ENCODE measurements at regions not wholly inside any gene's neighbourhood (a gene's known extent, or its start where the extent isn't known, plus 50 kb on each side); places are given as distances from the start of the nearest gene placed in this dataset.

DNA sequence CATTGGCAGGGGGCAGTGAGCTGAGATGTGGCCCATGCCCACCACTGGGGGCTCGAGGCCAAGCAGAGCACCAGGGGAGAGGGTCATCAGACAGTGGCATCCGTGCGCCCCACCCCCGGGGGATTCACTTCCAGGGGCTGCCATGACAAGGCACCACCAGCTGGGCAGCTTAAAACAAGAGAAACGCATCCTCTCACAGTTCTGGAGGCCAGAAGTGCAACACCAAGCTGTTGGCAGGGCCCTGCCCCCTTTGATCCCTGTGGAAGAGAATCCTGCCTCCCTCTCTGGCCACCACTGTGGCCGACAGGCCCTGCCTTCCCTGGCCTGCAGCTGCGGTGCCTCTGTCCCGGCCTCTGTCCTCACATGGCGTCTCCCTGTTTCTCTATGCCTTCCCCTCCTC is 187.7 kb upstream of the ID2 start:
- TF ChIP-seq TAF1 (IDR thresholded peaks at IDR 0.05; ENCODE audit: low read depth) (no peak), CTCF (IDR thresholded peaks at IDR 0.05; ENCODE audit: poor library complexity, severe bottlenecking) (no peak), REST (IDR thresholded peaks at IDR 0.05; ENCODE audit: borderline replicate concordance) (no peak), MXI1 (conservative IDR thresholded peaks at IDR 0.05; ENCODE audit: poor library complexity, severe bottlenecking) (no peak), RAD21 (conservative IDR thresholded peaks at IDR 0.05) (no peak), SMC3 (conservative IDR thresholded peaks at IDR 0.05; ENCODE audit: poor library complexity) (no peak), EP300 (conservative IDR thresholded peaks at IDR 0.05; ENCODE audit: poor library complexity, severe bottlenecking) (no peak), EZH2 (IDR thresholded peaks at IDR 0.05; ENCODE audit: borderline replicate concordance, insufficient read depth, low read length, poor library complexity, severe bottlenecking) (no peak), POLR2AphosphoS5 (IDR thresholded peaks at IDR 0.05) (no peak)
- no peak overlapping the region for H3K4me3 ChIP-seq (ENCODE audit: low read length)

GRCh38 chr2:8494589-8494988 is 187.3 kb upstream of the ID2 start:
- Histone ChIP-seq H3K4me3 (ENCODE audit: low read length) (no peak overlapping the region), H3K9ac (ENCODE audit: low read length) (no peak overlapping the region), H3K9me2 (ENCODE audit: insufficient read depth, low read length) (no peaks in the 10 kb centered on the region), H3K9me3 (ENCODE audit: low read length) (no peaks in the 10 kb centered on the region), H2AFZ (ENCODE audit: low read depth, low read length) (no peak overlapping the region), H3F3A (ENCODE audit: insufficient read depth, low read length, poor library complexity, severe bottlenecking) (no peaks in the 10 kb centered on the region), H3K36me3 (ENCODE audit: insufficient read depth, low read length) (no peaks in the 10 kb centered on the region), H3K27me3 (ENCODE audit: insufficient read depth, low read depth, low read length) (no peaks in the 10 kb centered on the region), H4K20me1 (ENCODE audit: insufficient read depth) (no peaks in the 10 kb centered on the region), H3K27ac (ENCODE audit: low read length) (no peak overlapping the region), H3K79me2 (replicated peaks; ENCODE audit: insufficient read depth, low read length) (no peaks in the 10 kb centered on the region), H3K4me2 (ENCODE audit: low read length) (no peak overlapping the region)
- TF ChIP-seq MXI1 (conservative IDR thresholded peaks at IDR 0.05; ENCODE audit: poor library complexity, severe bottlenecking) (no peak), REST (IDR thresholded peaks at IDR 0.05; ENCODE audit: borderline replicate concordance) (no peak), TAF1 (IDR thresholded peaks at IDR 0.05; ENCODE audit: low read depth) (no peak), CTCF (IDR thresholded peaks at IDR 0.05; ENCODE audit: poor library complexity, severe bottlenecking) (no peak), RAD21 (conservative IDR thresholded peaks at IDR 0.05) (no peak), EZH2 (IDR thresholded peaks at IDR 0.05; ENCODE audit: borderline replicate concordance, insufficient read depth, low read length, poor library complexity, severe bottlenecking) (no peak), POLR2AphosphoS5 (IDR thresholded peaks at IDR 0.05) (no peak), EP300 (conservative IDR thresholded peaks at IDR 0.05; ENCODE audit: poor library complexity, severe bottlenecking) (no peak), SMC3 (conservative IDR thresholded peaks at IDR 0.05; ENCODE audit: poor library complexity) (no peak)

More for the DNA sequence above, 187.7 kb upstream of the ID2 start:
- H3F3A ChIP-seq (ENCODE audit: insufficient read depth, low read length, poor library complexity, severe bottlenecking), result no peaks in the 10 kb centered on the region
- H3K79me2 ChIP-seq (replicated peaks; ENCODE audit: insufficient read depth, low read length), result no peaks in the 10 kb centered on the region
- H3K9me3 ChIP-seq (ENCODE audit: low read length), result no peaks in the 10 kb centered on the region
- no peaks in the 10 kb centered on the region for H3K27me3 ChIP-seq (ENCODE audit: insufficient read depth, low read depth, low read length)
- H3K9me2 ChIP-seq (ENCODE audit: insufficient read depth, low read length), result no peaks in the 10 kb centered on the region
- H3K4me2 ChIP-seq (ENCODE audit: low read length), result no peak overlapping the region
- H3K27ac ChIP-seq (ENCODE audit: low read length), result no peak overlapping the region
- no peak overlapping the region for H3K9ac ChIP-seq (ENCODE audit: low read length)
- no peaks in the 10 kb centered on the region for H4K20me1 ChIP-seq (ENCODE audit: insufficient read depth)
- no peak overlapping the region for H2AFZ ChIP-seq (ENCODE audit: low read depth, low read length)
- no peaks in the 10 kb centered on the region for H3K36me3 ChIP-seq (ENCODE audit: insufficient read depth, low read length)

Data from neural cell (in vitro differentiated cells).